ENCODE measurements at regions not wholly inside any gene's neighbourhood (a gene's known extent, or its start where the extent isn't known, plus 50 kb on each side); places are given as distances from the start of the nearest gene placed in this dataset.

DNA sequence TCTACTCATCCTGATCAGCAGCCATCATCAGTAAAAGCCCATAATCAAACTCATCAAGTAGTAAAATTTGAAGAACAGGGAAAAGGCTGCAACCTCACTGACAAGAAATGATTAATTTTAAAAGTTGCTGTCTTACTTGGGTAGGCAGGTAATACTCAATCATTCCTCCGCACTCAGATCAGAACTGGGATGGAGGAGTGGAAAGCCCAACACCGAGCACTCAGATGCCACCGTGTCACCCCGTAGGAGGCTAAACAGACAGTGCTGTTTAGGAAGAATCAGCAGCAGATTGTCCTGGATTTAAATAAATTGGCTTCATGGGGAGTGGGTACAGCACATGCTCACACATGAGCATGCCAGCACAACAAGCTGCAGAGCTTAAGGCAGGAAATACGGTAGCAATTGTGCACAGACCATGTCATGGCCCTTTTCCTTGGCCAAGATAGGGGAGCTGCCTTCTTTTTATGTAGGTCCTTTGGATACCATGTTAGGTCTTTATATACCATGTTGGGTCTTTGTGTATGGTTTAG lies 92.6 kb upstream of the CDH6 start:
- Histone ChIP-seq H3K9me3 (ENCODE audit: control insufficient read depth, insufficient read depth, low read length) (no peaks in the 10 kb centered on the region), H3K4me3 (ENCODE audit: low read depth, low read length) (no peak overlapping the region), H3K27ac (ENCODE audit: low read depth, low read length) (no peak overlapping the region), H3K4me1 (ENCODE audit: control insufficient read depth, insufficient read depth, low read length) (no peaks in the 10 kb centered on the region), H3K27me3 (ENCODE audit: control insufficient read depth, insufficient read depth, low read length) (peaks cover 3% of the 10 kb centered on the region), H3K36me3 (ENCODE audit: control insufficient read depth, insufficient read depth, low read length) (no peaks in the 10 kb centered on the region)
- 91% methylated on average over 4 of the region's 5 CpGs for WGBS (ENCODE audit: insufficient coverage)
- DNase-seq (ENCODE audit: low read depth in 4 of 6, low spot score in 6 of 6) = peak in 1 of 6 donors; percentile 62

DNA sequence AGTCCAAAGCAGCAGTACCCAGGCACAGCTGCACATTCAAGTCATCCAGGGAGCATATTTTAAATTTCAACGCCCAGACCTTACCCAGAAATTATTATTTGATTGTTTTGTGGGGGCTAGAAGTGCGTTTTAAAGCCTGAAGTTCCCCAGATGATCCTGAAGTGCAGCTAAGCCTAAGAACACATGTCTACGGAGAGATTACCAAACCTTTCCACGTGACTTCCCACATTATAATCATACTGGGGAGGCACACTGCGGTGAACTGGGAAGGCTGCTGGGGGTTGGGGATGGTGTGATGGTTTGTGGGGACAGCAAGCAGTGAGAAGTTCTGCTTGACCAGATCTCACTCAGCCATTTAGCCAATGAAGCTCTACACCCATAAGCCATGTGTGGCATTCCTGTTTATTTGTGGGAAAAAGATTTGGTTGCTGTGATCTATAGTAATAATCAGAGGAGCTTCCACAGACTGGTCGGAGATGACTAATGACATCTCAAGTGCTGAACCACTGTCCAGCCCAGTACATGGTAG lies 93.4 kb upstream of the CDH6 start:
- Histone ChIP-seq H3K27me3 (ENCODE audit: control insufficient read depth, insufficient read depth, low read length) (peaks cover 3% of the 10 kb centered on the region), H3K27ac (ENCODE audit: low read depth, low read length) (no peak overlapping the region), H3K4me1 (ENCODE audit: control insufficient read depth, insufficient read depth, low read length) (no peaks in the 10 kb centered on the region), H3K36me3 (ENCODE audit: control insufficient read depth, insufficient read depth, low read length) (no peaks in the 10 kb centered on the region), H3K9me3 (ENCODE audit: control insufficient read depth, insufficient read depth, low read length) (no peaks in the 10 kb centered on the region), H3K4me3 (ENCODE audit: low read depth, low read length) (no peak overlapping the region)
- DNase-seq (ENCODE audit: low read depth in 4 of 6, low spot score in 6 of 6) = no peak
- WGBS (ENCODE audit: insufficient coverage) = no CpG with 5 or more reads among the region's 6 CpGs

DNA sequence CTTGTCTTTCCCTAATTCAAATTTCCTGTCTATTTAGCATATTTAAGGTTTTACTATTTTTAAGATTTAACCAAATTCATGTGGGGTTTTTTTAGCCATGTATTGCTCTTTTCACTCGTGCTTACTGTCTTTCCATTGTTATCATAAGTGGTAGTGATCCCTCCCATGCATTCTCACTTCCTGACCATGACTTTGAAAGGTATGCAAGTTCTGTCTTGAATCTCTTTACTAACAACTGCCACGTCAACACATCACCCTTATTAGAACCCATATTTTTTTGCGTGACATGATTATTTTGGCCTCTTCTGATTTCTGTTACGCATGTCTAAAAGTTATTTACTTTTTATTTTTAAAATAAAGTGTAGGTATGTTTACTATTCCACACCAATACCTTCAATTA lies 94.7 kb upstream of the CDH6 start:
- H3K4me1 ChIP-seq (ENCODE audit: control insufficient read depth, insufficient read depth, low read length) = no peaks in the 10 kb centered on the region
- WGBS (ENCODE audit: insufficient coverage) = no CpG with 5 or more reads among the region's 4 CpGs
- no peak overlapping the region for H3K27ac ChIP-seq (ENCODE audit: low read depth, low read length)
- H3K27me3 ChIP-seq (ENCODE audit: control insufficient read depth, insufficient read depth, low read length) = peaks cover 3% of the 10 kb centered on the region
- no peaks in the 10 kb centered on the region for H3K9me3 ChIP-seq (ENCODE audit: control insufficient read depth, insufficient read depth, low read length)
- DNase-seq (ENCODE audit: low read depth in 4 of 6, low spot score in 6 of 6) = no peak
- H3K36me3 ChIP-seq (ENCODE audit: control insufficient read depth, insufficient read depth, low read length) = no peaks in the 10 kb centered on the region
- H3K4me3 ChIP-seq (ENCODE audit: low read depth, low read length) = no peak overlapping the region

DNA sequence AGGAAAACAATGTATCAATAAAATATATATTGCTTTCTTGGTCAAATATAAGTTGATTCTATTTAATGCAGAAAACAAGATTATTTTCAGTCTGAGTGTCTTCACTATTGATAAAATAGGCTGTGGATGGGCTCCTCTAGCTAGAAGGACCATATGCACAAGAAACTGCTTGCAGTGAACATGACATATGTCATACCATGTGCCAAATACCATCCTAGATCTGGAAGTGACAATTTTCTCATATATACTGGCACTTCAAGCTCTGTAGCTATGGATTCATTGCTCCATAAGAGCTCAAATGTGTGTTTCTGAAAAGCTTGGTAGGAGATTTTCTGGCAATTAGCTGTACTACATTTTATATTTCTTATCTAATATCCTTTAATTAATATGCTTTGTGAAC lies 95.6 kb upstream of the CDH6 start:
- no peak overlapping the region for H3K4me3 ChIP-seq (ENCODE audit: low read depth, low read length)
- H3K27ac ChIP-seq (ENCODE audit: low read depth, low read length) = no peak overlapping the region
- DNase-seq (ENCODE audit: low read depth in 4 of 6, low spot score in 6 of 6) = peak in 1 of 6 donors; percentile 79
- H3K27me3 ChIP-seq (ENCODE audit: control insufficient read depth, insufficient read depth, low read length) = peaks cover 3% of the 10 kb centered on the region
- H3K4me1 ChIP-seq (ENCODE audit: control insufficient read depth, insufficient read depth, low read length) = no peaks in the 10 kb centered on the region
- H3K36me3 ChIP-seq (ENCODE audit: control insufficient read depth, insufficient read depth, low read length) = no peaks in the 10 kb centered on the region
- H3K9me3 ChIP-seq (ENCODE audit: control insufficient read depth, insufficient read depth, low read length) = no peaks in the 10 kb centered on the region

DNA sequence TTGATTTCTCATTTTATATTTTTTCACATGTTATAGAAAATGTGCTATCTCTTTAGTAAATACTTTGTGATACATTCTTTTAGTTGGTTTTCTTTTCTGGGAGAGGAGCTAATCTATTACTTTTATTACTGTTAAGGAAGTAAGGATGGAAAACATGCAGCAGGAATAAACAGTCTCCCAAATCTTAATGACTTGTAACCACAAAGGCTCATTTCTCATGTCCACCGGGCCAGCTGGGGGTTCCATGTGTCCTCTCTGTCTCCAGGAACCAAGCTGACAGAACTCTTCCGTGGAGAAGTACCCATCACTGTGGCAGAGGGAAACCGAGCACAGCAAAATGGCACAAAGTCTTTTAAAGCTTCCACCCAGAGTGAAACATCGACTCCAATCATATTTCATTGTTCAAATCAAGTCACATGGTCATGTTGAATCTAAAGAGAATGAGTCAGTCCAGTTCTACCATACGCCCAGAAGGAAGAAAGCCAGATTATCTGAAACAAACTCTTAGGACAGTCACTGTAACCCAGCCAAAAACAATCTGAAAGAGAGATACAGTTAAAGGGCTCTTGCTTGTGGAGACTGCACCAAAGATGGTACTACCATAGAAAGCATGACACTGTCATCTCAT lies 97.1 kb upstream of the CDH6 start:
- no peaks in the 10 kb centered on the region for H3K9me3 ChIP-seq (ENCODE audit: control insufficient read depth, insufficient read depth, low read length)
- H3K4me3 ChIP-seq (ENCODE audit: low read depth, low read length) = no peak overlapping the region
- H3K4me1 ChIP-seq (ENCODE audit: control insufficient read depth, insufficient read depth, low read length) = no peaks in the 10 kb centered on the region
- 67% methylated on average over 3 of the region's 5 CpGs for WGBS (ENCODE audit: insufficient coverage)
- no peaks in the 10 kb centered on the region for H3K36me3 ChIP-seq (ENCODE audit: control insufficient read depth, insufficient read depth, low read length)
- H3K27me3 ChIP-seq (ENCODE audit: control insufficient read depth, insufficient read depth, low read length) = peaks cover 3% of the 10 kb centered on the region
- no peak overlapping the region for H3K27ac ChIP-seq (ENCODE audit: low read depth, low read length)
- DNase-seq (ENCODE audit: low read depth in 4 of 6, low spot score in 6 of 6) = no peak

DNA sequence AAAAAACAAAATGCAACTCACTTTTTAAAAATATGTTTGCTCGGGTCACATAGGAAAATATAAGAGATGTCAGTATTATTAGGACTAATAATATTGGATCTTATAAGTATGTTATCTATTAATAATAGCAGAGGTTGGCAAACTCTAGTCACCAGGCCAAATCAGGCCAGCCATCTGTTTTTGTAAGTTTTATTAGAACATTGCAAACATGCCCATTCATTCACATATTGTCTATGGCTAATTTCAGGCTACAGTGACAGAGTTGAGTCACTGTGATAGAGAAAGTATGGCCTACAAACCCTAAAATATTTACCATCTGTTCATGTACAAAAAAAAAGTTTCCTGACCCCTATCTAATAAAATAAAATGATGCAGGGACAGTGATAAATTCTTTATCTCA lies 97.7 kb upstream of the CDH6 start:
- Histone ChIP-seq H3K4me3 (ENCODE audit: low read depth, low read length) (no peak overlapping the region), H3K36me3 (ENCODE audit: control insufficient read depth, insufficient read depth, low read length) (no peaks in the 10 kb centered on the region), H3K9me3 (ENCODE audit: control insufficient read depth, insufficient read depth, low read length) (no peaks in the 10 kb centered on the region), H3K27ac (ENCODE audit: low read depth, low read length) (no peak overlapping the region), H3K4me1 (ENCODE audit: control insufficient read depth, insufficient read depth, low read length) (no peaks in the 10 kb centered on the region), H3K27me3 (ENCODE audit: control insufficient read depth, insufficient read depth, low read length) (no peaks in the 10 kb centered on the region)
- no CpG with 5 or more reads among the region's 1 CpG for WGBS (ENCODE audit: insufficient coverage)
- DNase-seq (ENCODE audit: low read depth in 4 of 6, low spot score in 6 of 6) = no peak

DNA sequence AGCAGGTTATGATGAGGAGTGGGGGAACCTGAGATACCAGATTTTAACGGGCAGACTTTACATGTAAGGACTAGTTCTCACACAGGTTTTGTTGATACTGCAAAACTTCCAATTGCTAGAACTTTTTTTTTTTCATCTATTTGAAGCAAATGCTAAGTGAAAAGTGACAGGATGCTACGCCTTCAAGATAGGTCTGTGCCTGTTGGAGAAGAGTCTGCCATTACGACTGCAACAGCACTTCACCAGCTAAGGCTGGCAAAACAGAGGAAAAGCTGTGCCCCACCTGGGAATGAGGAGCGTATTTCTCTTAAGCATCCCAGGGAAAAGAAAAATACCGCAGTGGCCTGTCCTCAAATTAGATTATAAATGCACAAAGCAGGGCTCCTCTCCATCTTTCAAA lies 102.0 kb upstream of the CDH6 start:
- DNase-seq (ENCODE audit: low read depth in 4 of 6, low spot score in 6 of 6) = peak in 1 of 6 donors; percentile 58
- Histone ChIP-seq H3K36me3 (ENCODE audit: control insufficient read depth, insufficient read depth, low read length) (no peaks in the 10 kb centered on the region), H3K4me1 (ENCODE audit: control insufficient read depth, insufficient read depth, low read length) (no peaks in the 10 kb centered on the region), H3K27ac (ENCODE audit: low read depth, low read length) (no peak overlapping the region), H3K27me3 (ENCODE audit: control insufficient read depth, insufficient read depth, low read length) (no peaks in the 10 kb centered on the region), H3K9me3 (ENCODE audit: control insufficient read depth, insufficient read depth, low read length) (no peaks in the 10 kb centered on the region), H3K4me3 (ENCODE audit: low read depth, low read length) (no peak overlapping the region)
- WGBS (ENCODE audit: insufficient coverage) = 100% methylated on average over 3 of the region's 5 CpGs

DNA sequence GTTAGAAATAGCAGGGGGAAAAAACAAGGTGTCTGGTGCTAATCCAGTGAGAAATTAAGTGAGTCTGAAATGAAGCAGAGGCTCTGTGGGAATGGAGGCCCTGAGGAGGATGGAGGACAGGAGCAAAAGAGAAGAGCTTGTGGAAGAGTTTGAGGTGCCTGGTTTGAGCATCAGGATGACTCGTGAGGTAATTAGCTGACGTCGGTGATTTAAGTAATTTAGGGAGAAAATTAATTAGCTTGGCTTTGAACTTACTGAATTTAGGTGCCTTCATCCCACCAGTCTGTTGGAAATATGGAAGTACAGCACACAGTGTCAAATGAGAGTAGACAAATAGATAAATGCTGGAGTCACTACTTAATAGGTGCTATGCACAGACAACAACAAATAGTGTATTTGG lies 103.0 kb upstream of the CDH6 start:
- Histone ChIP-seq H3K27ac (ENCODE audit: low read depth, low read length) (no peak overlapping the region), H3K4me3 (ENCODE audit: low read depth, low read length) (no peak overlapping the region), H3K9me3 (ENCODE audit: control insufficient read depth, insufficient read depth, low read length) (no peaks in the 10 kb centered on the region), H3K36me3 (ENCODE audit: control insufficient read depth, insufficient read depth, low read length) (no peaks in the 10 kb centered on the region), H3K4me1 (ENCODE audit: control insufficient read depth, insufficient read depth, low read length) (no peaks in the 10 kb centered on the region), H3K27me3 (ENCODE audit: control insufficient read depth, insufficient read depth, low read length) (no peaks in the 10 kb centered on the region)
- no peak for DNase-seq (ENCODE audit: low read depth in 4 of 6, low spot score in 6 of 6)
- WGBS (ENCODE audit: insufficient coverage) = 85% methylated on average over 2 of the region's 3 CpGs

DNA sequence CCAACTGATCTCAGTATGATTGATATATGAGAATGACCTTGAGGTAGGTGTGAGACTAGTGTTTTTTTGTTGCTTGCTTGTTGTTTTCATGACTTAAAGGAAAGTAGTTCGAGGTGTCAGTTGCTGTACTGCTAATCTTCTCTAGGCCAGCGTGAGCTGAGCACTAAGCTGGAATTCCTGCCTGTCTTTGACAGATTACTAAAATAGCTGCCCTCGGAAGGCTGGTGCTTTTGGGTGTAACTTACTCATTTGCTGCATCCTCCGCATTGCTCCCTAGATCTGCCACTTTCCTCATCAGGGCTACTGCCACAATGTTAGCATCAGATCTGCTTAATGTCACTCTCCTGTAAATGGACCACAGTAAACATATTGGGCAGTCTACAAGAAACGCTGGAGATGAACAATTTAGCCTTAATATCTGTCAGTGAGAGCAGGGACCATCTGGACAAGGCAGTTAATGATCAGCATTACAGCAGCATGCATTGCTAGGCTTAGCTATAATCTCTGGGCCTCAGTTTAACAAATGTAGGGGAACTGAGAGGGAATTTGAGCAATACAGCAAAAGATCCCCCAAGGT lies 106.6 kb upstream of the CDH6 start:
- Histone ChIP-seq H3K4me3 (ENCODE audit: low read depth, low read length) (no peak overlapping the region), H3K36me3 (ENCODE audit: control insufficient read depth, insufficient read depth, low read length) (no peaks in the 10 kb centered on the region), H3K9me3 (ENCODE audit: control insufficient read depth, insufficient read depth, low read length) (no peaks in the 10 kb centered on the region), H3K27me3 (ENCODE audit: control insufficient read depth, insufficient read depth, low read length) (no peaks in the 10 kb centered on the region), H3K27ac (ENCODE audit: low read depth, low read length) (no peak overlapping the region), H3K4me1 (ENCODE audit: control insufficient read depth, insufficient read depth, low read length) (no peaks in the 10 kb centered on the region)
- peak in 1 of 6 donors; percentile 60 for DNase-seq (ENCODE audit: low read depth in 4 of 6, low spot score in 6 of 6)
- WGBS (ENCODE audit: insufficient coverage) = 69% methylated on average over 5 of the region's 5 CpGs

DNA sequence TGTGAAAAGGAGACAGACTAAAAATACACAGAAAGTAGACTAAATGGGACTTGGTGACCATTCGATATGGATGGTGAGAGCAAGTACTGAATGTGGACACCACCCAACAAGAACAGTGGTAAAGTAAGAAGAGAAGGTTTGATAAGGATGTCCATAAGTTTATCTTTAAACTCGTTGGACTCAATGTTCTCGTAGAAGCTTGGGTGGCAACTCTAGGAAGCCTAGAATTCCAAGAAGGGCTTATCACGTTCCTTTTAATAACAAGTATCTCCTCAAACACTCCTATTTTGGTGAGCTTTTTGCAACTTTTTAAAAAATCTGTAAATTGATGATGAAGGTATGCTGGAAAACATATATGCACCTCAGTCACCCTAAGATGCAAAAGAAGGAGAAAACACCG lies 108.6 kb upstream of the CDH6 start:
- H3K4me3 ChIP-seq (ENCODE audit: low read depth, low read length) = no peak overlapping the region
- no peaks in the 10 kb centered on the region for H3K4me1 ChIP-seq (ENCODE audit: control insufficient read depth, insufficient read depth, low read length)
- H3K9me3 ChIP-seq (ENCODE audit: control insufficient read depth, insufficient read depth, low read length) = no peaks in the 10 kb centered on the region
- H3K27ac ChIP-seq (ENCODE audit: low read depth, low read length) = no peak overlapping the region
- H3K27me3 ChIP-seq (ENCODE audit: control insufficient read depth, insufficient read depth, low read length) = no peaks in the 10 kb centered on the region
- DNase-seq (ENCODE audit: low read depth in 4 of 6, low spot score in 6 of 6) = no peak
- no peaks in the 10 kb centered on the region for H3K36me3 ChIP-seq (ENCODE audit: control insufficient read depth, insufficient read depth, low read length)
- no CpG with 5 or more reads among the region's 5 CpGs for WGBS (ENCODE audit: insufficient coverage)

Measured in spinal cord (tissue), 9 donors.